ENCODE measurements at regions not wholly inside any gene's neighbourhood (a gene's known extent, or its start where the extent isn't known, plus 50 kb on each side); places are given as distances from the start of the nearest gene placed in this dataset.

GRCh38 chr10:43997330-43997729 lies 348.6 kb upstream of the ZNF32 start:
- TF ChIP-seq POLR2A (IDR thresholded peaks at IDR 0.05) = no peak
- TF ChIP-seq CTCF (IDR thresholded peaks at IDR 0.05) = no peak
